ENCODE measurements at regions not wholly inside any gene's neighbourhood (a gene's known extent, or its start where the extent isn't known, plus 50 kb on each side); places are given as distances from the start of the nearest gene placed in this dataset.

GRCh38 chr2:104340162-104340561 lies 513.8 kb upstream of the POU3F3 start:
- DNase-seq, result no peak

- no peak for DNase-seq
These were observed 512.8 kb upstream of the POU3F3 start for GRCh38 chr2:104340879-104341828.

- DNase-seq, result no peak
These were observed 509.6 kb upstream of the POU3F3 start for GRCh38 chr2:104344306-104344705.

GRCh38 chr2:104344985-104345384 lies 508.9 kb upstream of the POU3F3 start:
- DNase-seq, result no peak

GRCh38 chr2:104358122-104358521 lies 495.8 kb upstream of the POU3F3 start:
- no peak for DNase-seq

- no peak for DNase-seq
These were observed 492.5 kb upstream of the POU3F3 start for GRCh38 chr2:104361414-104361813.

- no peak for DNase-seq
These were observed 485.8 kb upstream of the POU3F3 start for GRCh38 chr2:104368089-104368488.

- DNase-seq, result no peak
These were observed 482.7 kb upstream of the POU3F3 start for GRCh38 chr2:104371087-104371781.

GRCh38 chr2:104375206-104375605 lies 478.7 kb upstream of the POU3F3 start:
- no peak for DNase-seq

GRCh38 chr2:104378853-104379374 lies 475.0 kb upstream of the POU3F3 start:
- peak; percentile 54 for DNase-seq

- no peak for DNase-seq
These were observed 469.0 kb upstream of the POU3F3 start for GRCh38 chr2:104384961-104385360.

GRCh38 chr2:104385743-104386142 lies 468.2 kb upstream of the POU3F3 start:
- no peak for DNase-seq

GRCh38 chr2:104388296-104388695 lies 465.6 kb upstream of the POU3F3 start:
- DNase-seq, result no peak

GRCh38 chr2:104402825-104403224 lies 451.1 kb upstream of the POU3F3 start:
- no peak for DNase-seq

GRCh38 chr2:104404526-104404925 lies 449.4 kb upstream of the POU3F3 start:
- no peak for DNase-seq

- peak; percentile 48 for DNase-seq
These were observed 448.3 kb upstream of the POU3F3 start for GRCh38 chr2:104405623-104406022.

- peak; percentile 57 for DNase-seq
These were observed 447.6 kb upstream of the POU3F3 start for GRCh38 chr2:104406261-104406726.

GRCh38 chr2:104407641-104408040 lies 446.3 kb upstream of the POU3F3 start:
- DNase-seq, result no peak

- no peak for DNase-seq
These were observed 445.6 kb upstream of the POU3F3 start for GRCh38 chr2:104408266-104408665.

GRCh38 chr2:104410136-104410535 lies 443.8 kb upstream of the POU3F3 start:
- no peak for DNase-seq

- peak; percentile 31 for DNase-seq
These were observed 441.5 kb upstream of the POU3F3 start for GRCh38 chr2:104412384-104412783.

- DNase-seq, result no peak
These were observed 440.0 kb upstream of the POU3F3 start for GRCh38 chr2:104413890-104414289.

GRCh38 chr2:104415284-104415683 lies 438.6 kb upstream of the POU3F3 start:
- DNase-seq, result no peak

Data from femur (tissue), 1 donor.